GM21515 (cell line): ENCODE measurements at regions not wholly inside any gene's neighbourhood (a gene's known extent, or its start where the extent isn't known, plus 50 kb on each side); places are given as distances from the start of the nearest gene placed in this dataset.
"Not testable (repeated sequence)": the region's sequence is repeated elsewhere in the genome, so short reads cannot be mapped to it uniquely, and the experiment has no call there.

ENCODE experiments used
- ATAC-seq: cut with Tn5 transposase; IDR thresholded peaks from one replicate; pipeline ENCODE4 v1.9.1; 2021; ENCODE audit not compliant: unreplicated experiment

- no peak for ATAC-seq
Observed at GRCh38 chr20:47862574-47863240, 77.4 kb upstream of the SULF2 start.

DNA sequence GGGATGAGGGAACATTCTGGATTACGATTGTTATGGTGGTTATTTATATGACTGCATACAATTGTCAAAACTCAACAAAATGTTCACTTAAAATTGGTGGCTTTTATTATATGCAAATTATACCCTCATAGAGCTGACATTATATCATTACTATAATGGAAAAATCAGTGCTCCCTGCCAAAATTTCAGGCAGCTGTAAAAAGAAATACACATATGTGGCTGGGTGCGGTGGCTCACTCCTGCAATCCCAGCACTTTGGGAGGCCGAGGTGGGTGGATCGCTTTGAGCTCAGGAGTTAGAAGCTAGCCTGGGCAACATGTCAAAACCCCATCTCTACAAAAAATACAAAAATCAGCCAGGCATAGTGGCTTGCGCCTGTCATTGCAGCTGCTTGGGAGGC lies 75.8 kb upstream of the SULF2 start:
- ATAC-seq, result no peak

- no peak for ATAC-seq
Observed at GRCh38 chr20:47860049-47860830, 75.0 kb upstream of the SULF2 start.

GRCh38 chr20:47859278-47859677 lies 74.0 kb upstream of the SULF2 start:
- no peak for ATAC-seq

- no peak for ATAC-seq
Observed at GRCh38 chr20:47857569-47858464, 72.5 kb upstream of the SULF2 start.

- ATAC-seq, result no peak
Observed at GRCh38 chr20:47857187-47857568, 71.9 kb upstream of the SULF2 start.

GRCh38 chr20:47855799-47856198 lies 70.5 kb upstream of the SULF2 start:
- ATAC-seq, result no peak

DNA sequence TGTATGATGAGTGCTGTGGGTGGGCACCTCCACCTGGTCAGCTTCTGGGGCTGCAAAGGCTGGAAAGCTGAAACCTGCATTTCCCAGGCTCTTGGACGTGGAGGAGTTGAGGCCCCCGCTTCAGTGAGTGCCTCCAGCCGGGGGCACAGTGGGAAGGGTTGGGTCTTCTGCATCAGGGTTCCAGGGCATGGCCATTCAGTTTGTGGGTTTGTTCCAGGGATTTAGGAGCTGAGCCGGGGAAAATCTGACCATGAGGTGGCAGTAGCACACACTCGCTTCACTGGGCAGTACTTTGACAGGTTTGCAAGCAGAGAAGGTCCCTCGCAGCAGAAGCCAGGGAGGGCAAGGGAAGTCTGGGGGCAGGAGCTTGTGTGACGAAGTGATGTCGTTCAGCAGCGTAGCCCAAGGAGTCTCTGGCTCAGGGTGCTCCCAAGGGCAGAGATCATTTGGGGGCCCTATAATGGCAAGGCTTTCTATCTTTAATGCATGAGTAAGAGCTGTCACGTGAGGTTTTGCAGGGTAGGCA lies 69.5 kb upstream of the SULF2 start:
- no peak for ATAC-seq

GRCh38 chr20:47851774-47852173 lies 66.5 kb upstream of the SULF2 start:
- ATAC-seq, result no peak

- no peak for ATAC-seq
Observed at GRCh38 chr20:47850146-47850545, 64.9 kb upstream of the SULF2 start.

DNA sequence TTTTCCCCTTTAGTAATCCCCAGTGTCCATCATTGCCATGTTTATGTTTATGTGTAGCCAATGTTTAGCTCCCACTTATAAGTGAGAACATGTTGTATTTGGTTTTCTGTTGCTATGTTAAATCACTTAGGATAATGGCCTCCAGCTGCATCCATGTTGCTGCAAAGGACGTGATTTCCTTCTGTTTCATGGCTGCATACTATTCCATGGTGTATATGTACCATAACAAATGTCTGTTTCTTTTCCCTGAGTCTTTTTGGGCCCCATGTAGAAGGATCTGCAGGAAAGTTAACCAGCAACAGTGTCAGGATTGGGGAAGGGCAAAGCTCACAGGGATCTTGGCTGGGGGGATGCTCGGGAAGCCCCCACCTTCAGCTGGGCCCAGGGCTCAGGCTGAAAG lies 64.3 kb upstream of the SULF2 start:
- no peak for ATAC-seq

- ATAC-seq, result no peak
Observed at GRCh38 chr20:47849006-47849405, 63.7 kb upstream of the SULF2 start.

- not testable (repeated sequence) for ATAC-seq
Observed at GRCh38 chr20:47848534-47848933, 63.3 kb upstream of the SULF2 start.

DNA sequence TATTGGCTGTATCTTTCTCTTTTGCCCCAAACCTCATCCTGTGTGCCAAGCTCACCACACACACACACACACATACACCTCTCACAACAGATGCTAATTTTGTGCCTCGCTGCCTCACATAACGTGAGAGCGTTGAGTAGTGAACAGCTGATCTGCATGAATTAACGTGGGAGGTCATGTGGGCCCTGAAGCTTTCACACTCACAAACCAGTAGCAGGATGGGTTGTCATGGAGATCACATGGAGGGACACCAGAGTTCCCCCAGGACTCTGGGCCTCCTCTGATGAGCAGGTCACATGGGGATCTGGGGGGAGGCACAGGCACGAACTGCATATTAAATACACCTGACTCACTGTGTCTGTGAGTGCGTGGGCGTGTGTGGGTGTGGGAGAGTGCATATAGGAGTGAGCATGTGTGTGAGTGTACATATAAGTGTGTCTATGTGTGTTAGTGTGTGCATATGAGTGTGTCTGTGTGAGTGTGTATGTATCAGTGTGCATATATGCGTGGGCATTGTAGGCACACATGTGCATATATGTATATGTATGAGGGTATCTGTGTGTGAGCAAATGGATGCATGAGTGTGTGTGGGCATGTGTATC lies 62.7 kb upstream of the SULF2 start:
- no peak for ATAC-seq

GRCh38 chr20:47847220-47847619 lies 61.9 kb upstream of the SULF2 start:
- not testable (repeated sequence) for ATAC-seq

- not testable (repeated sequence) for ATAC-seq
Observed at GRCh38 chr20:47846651-47847050, 61.4 kb upstream of the SULF2 start.

DNA sequence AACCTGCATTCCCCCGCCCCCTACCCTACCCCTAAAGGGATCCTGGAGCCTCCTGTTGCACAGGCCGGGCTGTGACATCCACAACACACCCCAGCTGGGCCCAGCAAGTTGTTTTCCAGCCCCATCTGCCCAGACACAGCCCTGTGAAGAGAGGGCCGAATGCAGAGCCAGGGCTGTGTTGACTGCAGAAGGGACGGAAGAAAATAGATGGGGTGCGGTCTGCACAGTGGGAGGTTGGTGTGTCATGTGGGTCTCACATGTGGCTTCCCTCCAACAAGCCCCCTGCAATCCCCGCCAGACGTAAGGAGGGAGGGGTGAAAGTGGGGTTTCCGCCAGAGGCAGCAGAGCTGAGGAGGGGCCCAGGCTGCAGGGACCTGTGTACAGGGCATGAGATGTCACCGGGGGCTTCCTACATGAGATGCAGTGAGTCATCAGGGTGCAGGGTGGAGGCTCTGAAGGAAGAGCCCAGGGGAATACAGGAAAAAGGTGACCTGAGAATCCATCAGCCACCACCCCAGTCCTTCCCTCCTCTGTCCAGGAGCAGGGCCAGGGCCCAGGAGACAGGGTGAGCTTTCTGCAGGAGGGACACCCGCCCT lies 60.2 kb upstream of the SULF2 start:
- ATAC-seq, result not testable (repeated sequence)

DNA sequence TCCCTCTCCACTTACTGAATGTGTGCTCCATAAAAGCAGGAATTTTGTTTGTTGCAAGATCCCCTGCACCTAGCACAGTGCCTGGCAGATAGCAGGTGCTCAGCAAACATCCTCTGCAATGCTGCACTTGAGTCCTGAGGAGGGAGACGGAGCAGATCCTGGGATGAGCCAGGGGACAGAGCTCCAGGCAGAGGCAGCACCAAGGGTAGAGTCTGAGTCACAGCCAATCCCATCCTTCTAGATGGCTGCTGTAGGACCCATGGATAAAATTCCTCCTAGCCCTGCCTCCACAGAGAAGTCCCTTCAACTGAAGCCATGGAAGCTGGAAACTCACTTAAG lies 59.3 kb upstream of the SULF2 start:
- not testable (repeated sequence) for ATAC-seq

- ATAC-seq, result no peak
Observed at GRCh38 chr20:47843886-47844567, 58.7 kb upstream of the SULF2 start.

- ATAC-seq, result not testable (repeated sequence)
Observed at GRCh38 chr20:47842950-47843349, 57.7 kb upstream of the SULF2 start.
